ENCODE measurements at regions not wholly inside any gene's neighbourhood (a gene's known extent, or its start where the extent isn't known, plus 50 kb on each side); places are given as distances from the start of the nearest gene placed in this dataset.

GRCh38 chrX:20595928-20596575 is 329.3 kb upstream of the RPS6KA3 start:
- WGBS, 4 donors = 56 to 72% (median 64%) methylated on average over 2 to 6 of the region's 6 CpGs

GRCh38 chrX:20594985-20595384 is 328.3 kb upstream of the RPS6KA3 start:
- intact Hi-C loops (cut with DNase I) = no loop called here
- no peak for DNase-seq
- TF ChIP-seq POLR2A (IDR thresholded peaks at IDR 0.05) (no peak), CTCF (IDR thresholded peaks at IDR 0.05) (peak in 3 of 12 donors; percentile 4 to 15 (median 12))
- Histone ChIP-seq H3K27ac (no peak overlapping the region), H3K4me3 (no peak overlapping the region), H3K36me3 (no peaks in the 10 kb centered on the region), H3K4me1 (no peaks in the 10 kb centered on the region), H3K27me3 (peaks cover 0 to 4% (median 0%) of the 10 kb centered on the region in 9 donors), H3K9me3 (no peaks in the 10 kb centered on the region)
- ATAC-seq = no peak
- 33 to 52% (median 42%) methylated on average over 2 of the region's 2 CpGs for WGBS, 4 donors

More at GRCh38 chrX:20595928-20596575, 329.3 kb upstream of the RPS6KA3 start:
- Histone ChIP-seq H3K36me3 (no peaks in the 10 kb centered on the region), H3K27ac (no peak overlapping the region), H3K4me1 (no peaks in the 10 kb centered on the region), H3K9me3 (no peaks in the 10 kb centered on the region), H3K27me3 (peaks cover 0 to 4% (median 0%) of the 10 kb centered on the region in 9 donors), H3K4me3 (no peak overlapping the region)
- intact Hi-C loops (cut with DNase I) = no loop called here
- ATAC-seq = peak in 1 of 4 donors; percentile 60
- TF ChIP-seq CTCF (IDR thresholded peaks at IDR 0.05) (no peak), POLR2A (IDR thresholded peaks at IDR 0.05) (no peak)
- DNase-seq = peak in 1 of 5 donors; percentile 21

- Histone ChIP-seq H3K36me3 (no peaks in the 10 kb centered on the region), H3K27me3 (peaks cover 0 to 4% (median 0%) of the 10 kb centered on the region in 9 donors), H3K4me1 (no peaks in the 10 kb centered on the region), H3K27ac (no peak overlapping the region), H3K9me3 (peaks cover 0 to 11% (median 0%) of the 10 kb centered on the region in 12 donors), H3K4me3 (no peak overlapping the region)
- 65 to 73% (median 71%) methylated on average over 2 of the region's 2 CpGs for WGBS, 4 donors
- DNase-seq (no peak), ATAC-seq (no peak)
- TF ChIP-seq CTCF (IDR thresholded peaks at IDR 0.05) (no peak), POLR2A (IDR thresholded peaks at IDR 0.05) (no peak)
- intact Hi-C loops (cut with DNase I) = no loop called here
These were observed 327.1 kb upstream of the RPS6KA3 start for GRCh38 chrX:20593836-20594235.

- ATAC-seq (no peak), DNase-seq (no peak)
- H3K4me1 ChIP-seq = no peaks in the 10 kb centered on the region
- H3K4me3 ChIP-seq = no peak overlapping the region
- peaks cover 0 to 15% (median 0%) of the 10 kb centered on the region in 12 donors for H3K9me3 ChIP-seq
- WGBS, 4 donors = 58 to 83% (median 81%) methylated on average over 2 of the region's 2 CpGs
- no peak for TF ChIP-seq CTCF (IDR thresholded peaks at IDR 0.05)
- no peak for TF ChIP-seq POLR2A (IDR thresholded peaks at IDR 0.05)
- no peaks in the 10 kb centered on the region for H3K36me3 ChIP-seq
- H3K27me3 ChIP-seq = peaks cover 0 to 4% (median 0%) of the 10 kb centered on the region in 9 donors
- no peak overlapping the region for H3K27ac ChIP-seq
- intact Hi-C loops (cut with DNase I) = no loop called here
These were observed 326.7 kb upstream of the RPS6KA3 start for GRCh38 chrX:20593402-20593801.
